Testis (tissue), 2 donors: ENCODE measurements at regions not wholly inside any gene's neighbourhood (a gene's known extent, or its start where the extent isn't known, plus 50 kb on each side); places are given as distances from the start of the nearest gene placed in this dataset.

Experiments used
- CTCF ChIP-seq, 3 experiments: fragments of 450-650 bp in 2 of 3; fragments of 200-600 bp in 1 of 3; sonication (generic) in 1 of 3; IDR thresholded peaks; one replicate each; pipeline ENCODE4 v1.5.1; 2016 to 2019; ENCODE audit warnings: antibody characterized with exemption in 3 of 3, mild to moderate bottlenecking in 2 of 3, moderate library complexity in 1 of 3
- POLR2A ChIP-seq: fragments of 450-650 bp; IDR thresholded peaks from one replicate; pipeline ENCODE4 v1.6.1; 2017; ENCODE audit warnings: antibody characterized with exemption, mild to moderate bottlenecking, moderate library complexity

GRCh38 chr5:2066373-2066772 is 183.6 kb upstream of the IRX4 start:
- TF ChIP-seq CTCF (IDR thresholded peaks at IDR 0.05): no peak
- no peak for TF ChIP-seq POLR2A
